ENCODE measurements at regions not wholly inside any gene's neighbourhood (a gene's known extent, or its start where the extent isn't known, plus 50 kb on each side); places are given as distances from the start of the nearest gene placed in this dataset.

- no peaks in the 10 kb centered on the region for H4K20me1 ChIP-seq (ENCODE audit: insufficient read depth)
- POLR2A ChIA-PET = interaction anchor here (2.1 kb wide), 1 partner anchor 35 kb away, joined by 10 read pairs; no protein-coding TSS in a partner anchor
- ATAC-seq = no peak
- H3K79me2 ChIP-seq (ENCODE audit: insufficient read depth, low read length) = no peaks in the 10 kb centered on the region
- no peak for TF ChIP-seq RAD21 (IDR thresholded peaks at IDR 0.05; ENCODE audit: low read depth)
- no peak for TF ChIP-seq CTCF (IDR thresholded peaks at IDR 0.05 in 2 of 3, conservative IDR thresholded peaks at IDR 0.05 in 1 of 3; ENCODE audit: borderline replicate concordance in 1 of 3, insufficient read depth in 1 of 3, low read depth in 2 of 3, low read length in 2 of 3)
- no peak for TF ChIP-seq TCF7L2 (IDR thresholded peaks at IDR 0.05; ENCODE audit: borderline replicate concordance, extremely low read depth, insufficient read depth, insufficient read length)
- TF ChIP-seq ATF3 (IDR thresholded peaks at IDR 0.05) = no peak
- no peak for TF ChIP-seq YY1 (IDR thresholded peaks at IDR 0.05; ENCODE audit: extremely low read depth, insufficient replicate concordance, low read depth, low read length)
- H3K27ac ChIP-seq (ENCODE audit: low read depth, low read length) = no peak overlapping the region
- no peak overlapping the region for H3K4me3 ChIP-seq (replicated peaks in 1 of 2; ENCODE audit: low read depth in 1 of 2, low read length in 2 of 2)
- CTCF ChIA-PET = no interaction called here
- peaks cover 18 to 28% of the 10 kb centered on the region in 2 experiments; a peak in 3 of 4 replicates for H3K9me3 ChIP-seq (ENCODE audit: control insufficient read depth in 1 of 2, insufficient read depth in 1 of 2, low read depth in 1 of 2, low read length in 2 of 2)
- intact Hi-C loops (cut with micrococcal nuclease) = no loop called here
- no peak overlapping the region for H3K4me2 ChIP-seq (ENCODE audit: low read length)
- H3K27me3 ChIP-seq (ENCODE audit: insufficient read depth, low read length) = no peaks in the 10 kb centered on the region
- DNase-seq (ENCODE audit: low read depth, low spot score) = no peak
- H3K36me3 ChIP-seq (ENCODE audit: control insufficient read depth in 1 of 2, insufficient read depth in 2 of 2, low read length in 2 of 2) = no peaks in the 10 kb centered on the region
- no peak overlapping the region for H2AFZ ChIP-seq (ENCODE audit: low read depth, low read length, poor library complexity, severe bottlenecking)
- no peaks in the 10 kb centered on the region for H3K9me2 ChIP-seq (ENCODE audit: insufficient read depth)
- no peaks in the 10 kb centered on the region for H3K4me1 ChIP-seq (ENCODE audit: control insufficient read depth in 1 of 2, insufficient read depth in 2 of 2, low read length in 2 of 2)
- no TSS peak for BruUV-seq (replicated peaks)
- RAD21 ChIA-PET (ENCODE audit: low non-redundant PET in 1 of 2, low total read pairs in 2 of 2, uncharacterized antibody in 2 of 2, unreplicated experiment in 2 of 2) = no interaction called here
- H3K9ac ChIP-seq (ENCODE audit: low read length) = no peak overlapping the region
These were observed 84.6 kb upstream of the EZR start for GRCh38 chr6:158903801-158904200.

- H3K9me3 ChIP-seq (ENCODE audit: control insufficient read depth in 1 of 2, insufficient read depth in 1 of 2, low read depth in 1 of 2, low read length in 2 of 2) = peaks cover 7 to 12% of the 10 kb centered on the region in 2 experiments; a peak in 3 of 4 replicates
- no peaks in the 10 kb centered on the region for H3K9me2 ChIP-seq (ENCODE audit: insufficient read depth)
- intact Hi-C loops (cut with micrococcal nuclease) = no loop called here
- H3K36me3 ChIP-seq (ENCODE audit: control insufficient read depth in 1 of 2, insufficient read depth in 2 of 2, low read length in 2 of 2) = no peaks in the 10 kb centered on the region
- no peaks in the 10 kb centered on the region for H3K79me2 ChIP-seq (ENCODE audit: insufficient read depth, low read length)
- BruUV-seq (replicated peaks) = no TSS peak
- no peak overlapping the region for H3K27ac ChIP-seq (ENCODE audit: low read depth, low read length)
- no peak overlapping the region for H3K4me3 ChIP-seq (replicated peaks in 1 of 2; ENCODE audit: low read depth in 1 of 2, low read length in 2 of 2)
- no peak overlapping the region for H3K9ac ChIP-seq (ENCODE audit: low read length)
- CTCF ChIA-PET = no interaction called here
- H3K27me3 ChIP-seq (ENCODE audit: insufficient read depth, low read length) = no peaks in the 10 kb centered on the region
- RAD21 ChIA-PET (ENCODE audit: low non-redundant PET in 1 of 2, low total read pairs in 2 of 2, uncharacterized antibody in 2 of 2, unreplicated experiment in 2 of 2) = no interaction called here
- no peak overlapping the region for H3K4me2 ChIP-seq (ENCODE audit: low read length)
- POLR2A ChIA-PET = interaction anchor here (1.0 kb wide), 1 partner anchor 31 kb away, joined by 3 read pairs; no protein-coding TSS in a partner anchor
- ATAC-seq (no peak), DNase-seq (ENCODE audit: low read depth, low spot score) (no peak)
- H2AFZ ChIP-seq (ENCODE audit: low read depth, low read length, poor library complexity, severe bottlenecking) = no peak overlapping the region
- no peaks in the 10 kb centered on the region for H4K20me1 ChIP-seq (ENCODE audit: insufficient read depth)
- H3K4me1 ChIP-seq (ENCODE audit: control insufficient read depth in 1 of 2, insufficient read depth in 2 of 2, low read length in 2 of 2) = peaks cover 0 to 3% of the 10 kb centered on the region in 2 experiments; a peak in 1 of 4 replicates
- TF ChIP-seq REST (IDR thresholded peaks at IDR 0.05; ENCODE audit: low read depth) = no peak
- no peak for TF ChIP-seq JUND (IDR thresholded peaks at IDR 0.05)
- no peak for TF ChIP-seq RAD21 (IDR thresholded peaks at IDR 0.05; ENCODE audit: low read depth)
- TF ChIP-seq TCF7L2 (IDR thresholded peaks at IDR 0.05; ENCODE audit: borderline replicate concordance, extremely low read depth, insufficient read depth, insufficient read length) = no peak
- no peak for TF ChIP-seq ZFX (IDR thresholded peaks at IDR 0.05)
- TF ChIP-seq ZNF274 (IDR thresholded peaks at IDR 0.05; ENCODE audit: low read depth, low read length) = no peak
- TF ChIP-seq EZH2phosphoT487 (IDR thresholded peaks at IDR 0.05; ENCODE audit: borderline replicate concordance) = no peak
- TF ChIP-seq SRF (IDR thresholded peaks at IDR 0.05; ENCODE audit: low read depth) = no peak
- no peak for TF ChIP-seq YY1 (IDR thresholded peaks at IDR 0.05; ENCODE audit: extremely low read depth, insufficient replicate concordance, low read depth, low read length)
- TF ChIP-seq POLR2AphosphoS5 (IDR thresholded peaks at IDR 0.05; ENCODE audit: low read depth, low read length) = no peak
- TF ChIP-seq SP1 (IDR thresholded peaks at IDR 0.05; ENCODE audit: low read depth) = no peak
- no peak for TF ChIP-seq EGR1 (IDR thresholded peaks at IDR 0.05; ENCODE audit: low read depth)
These were observed 81.6 kb upstream of the EZR start for GRCh38 chr6:158900663-158901312.

Data from HCT116 (cell line).